SK-N-SH (cell line): ENCODE measurements at regions not wholly inside any gene's neighbourhood (a gene's known extent, or its start where the extent isn't known, plus 50 kb on each side); places are given as distances from the start of the nearest gene placed in this dataset.

Source experiments
- CTCF ChIA-PET: fragments of 300-600, 350-600 bp; formaldehyde crosslinking; extraction: SDS; loops from one replicate; lab custom pipeline; 2021; lab: Yijun Ruan, JAX
- POLR2A ChIA-PET: fragments of 350-600 bp; sonication (Branson Sonifier 250); formaldehyde crosslinking; extraction: SDS; loops from one replicate; lab custom pipeline; 2020; ENCODE audit warnings: antibody characterized with exemption, inconsistent platforms; lab: Yijun Ruan, JAX
- DNase-seq: peaks from one replicate; pipeline ENCODE4 v3.0.0; 2012
- H2AFZ ChIP-seq: fragments of 200-600 bp; sonication (generic); 2 replicates; pipeline ENCODE4 v1.8.1; 2016; ENCODE audit warnings: antibody characterized with exemption, mild to moderate bottlenecking, low read depth
- H3F3A ChIP-seq: fragments of 200-600 bp; sonication (generic); replicated peaks from 2 replicates; pipeline ENCODE3; 2016; ENCODE audit warnings: antibody characterized with exemption, mild to moderate bottlenecking; ENCODE audit not compliant: insufficient read depth
- H3K27ac ChIP-seq, 2 experiments: fragments of 200-500 bp in 1 of 2; fragments of 200-600 bp in 1 of 2; sonication (Bioruptor generic) in 1 of 2; sonication (generic), shearing (Covaris generic) in 1 of 2; 2 replicates each; pipeline versions ENCODE4 v1.5.1 to v1.6.1; 2014 to 2016; ENCODE audit warnings: low read depth in 2 of 2, inconsistent platforms in 1 of 2, low read length in 1 of 2, mild to moderate bottlenecking in 1 of 2, mixed read lengths in 1 of 2
- H3K27me3 ChIP-seq: fragments of 200-600 bp; sonication (generic), shearing (Covaris generic); 2 replicates; pipeline ENCODE4 v1.6.1; 2016; ENCODE audit warnings: mixed run types; ENCODE audit not compliant: insufficient read depth
- H3K36me3 ChIP-seq, 2 experiments: fragments of 200-500 bp in 1 of 2; fragments of 200-600 bp in 1 of 2; sonication (Bioruptor generic) in 1 of 2; sonication (generic) in 1 of 2; replicated peaks in 1 of 2; 2 replicates each; pipeline versions ENCODE3 to v1.5.1; 2014 to 2016; ENCODE audit warnings: low read length in 1 of 2, mild to moderate bottlenecking in 1 of 2; ENCODE audit not compliant: insufficient read depth in 2 of 2, control insufficient read depth in 1 of 2
- H3K4me1 ChIP-seq, 2 experiments: fragments of 200-500 bp in 1 of 2; fragments of 200-600 bp in 1 of 2; sonication (Bioruptor generic) in 1 of 2; sonication (generic), shearing (Covaris generic) in 1 of 2; 2 replicates each; pipeline versions ENCODE4 v1.5.1 to v1.6.1; 2014 to 2016; ENCODE audit warnings: low read depth in 1 of 2, low read length in 1 of 2, mixed run types in 1 of 2; ENCODE audit not compliant: insufficient read depth in 2 of 2, control insufficient read depth in 1 of 2
- H3K4me2 ChIP-seq: fragments of 200-600 bp; sonication (generic), shearing (Covaris generic); 2 replicates; pipeline ENCODE4 v1.6.1; 2017; ENCODE audit warnings: mixed run types
- H3K4me3 ChIP-seq, 2 experiments: fragments of 200-500 bp in 1 of 2; fragments of 200-600 bp in 1 of 2; sonication (Bioruptor generic) in 1 of 2; sonication (generic), shearing (Covaris generic) in 1 of 2; 2 replicates each; pipeline versions ENCODE4 v1.5.1 to v1.8.1; 2014 to 2016; ENCODE audit warnings: low read depth in 2 of 2, inconsistent platforms in 1 of 2, low read length in 1 of 2, mild to moderate bottlenecking in 1 of 2, mixed read lengths in 1 of 2, moderate library complexity in 1 of 2
- H3K79me2 ChIP-seq: fragments of 200-600 bp; sonication (generic); 2 replicates; pipeline ENCODE4 v1.8.1; 2017; ENCODE audit warnings: mild to moderate bottlenecking; ENCODE audit not compliant: insufficient read depth
- H3K9ac ChIP-seq: fragments of 200-600 bp; sonication (generic); 2 replicates; pipeline ENCODE4 v1.6.1; 2017; ENCODE audit warnings: mixed run types
- H3K9me2 ChIP-seq: fragments of 200-600 bp; sonication (generic); 2 replicates; pipeline ENCODE4 v1.6.1; 2017; ENCODE audit warnings: mixed run types
- H3K9me3 ChIP-seq: fragments of 200-600 bp; sonication (generic); 2 replicates; pipeline ENCODE4 v1.6.1; 2017; ENCODE audit warnings: mixed run types, mild to moderate bottlenecking, moderate library complexity
- H4K20me1 ChIP-seq: fragments of 200-600 bp; sonication (generic); 2 replicates; pipeline ENCODE4 v1.6.1; 2017; ENCODE audit warnings: mild to moderate bottlenecking, mixed run types; ENCODE audit not compliant: insufficient read depth
- CHD2 ChIP-seq: fragments of 150-350 bp; IDR thresholded peaks from 2 replicates; pipeline ENCODE4 v1.6.1; 2018; ENCODE audit warnings: low read length; ENCODE audit not compliant: partially characterized antibody
- CTCF ChIP-seq: fragments of 200-600 bp; sonication (generic); IDR thresholded peaks from 2 replicates; pipeline ENCODE4 v1.6.1; 2017; ENCODE audit warnings: antibody characterized with exemption, mild to moderate bottlenecking, moderate library complexity
- ELF1 ChIP-seq: IDR thresholded peaks from 2 replicates; pipeline ENCODE4 v1.4.0; 2012
- EZH2phosphoT487 ChIP-seq: fragments of 200-600 bp; sonication (generic); IDR thresholded peaks from 2 replicates; pipeline ENCODE4 v1.6.1; 2017; ENCODE audit warnings: low read depth, mixed run types, mild to moderate bottlenecking, antibody characterized with exemption, moderate library complexity, borderline replicate concordance
- GATA2 ChIP-seq: sonication (generic); formaldehyde crosslinking; IDR thresholded peaks from 2 replicates; pipeline ENCODE4 v1.5.0; 2020; ENCODE audit warnings: mild to moderate bottlenecking, missing genetic modification reagents
- IRF3 ChIP-seq: fragments of 150-350 bp; IDR thresholded peaks from 2 replicates; pipeline ENCODE4 v1.6.1; 2016; ENCODE audit warnings: mild to moderate bottlenecking, low read depth, low read length
- NFIC ChIP-seq: IDR thresholded peaks from 2 replicates; pipeline ENCODE4 v1.4.0; 2012; ENCODE audit warnings: borderline replicate concordance
- RAD21 ChIP-seq: IDR thresholded peaks from 2 replicates; pipeline ENCODE4 v1.6.1; 2012; ENCODE audit warnings: mild to moderate bottlenecking, low read length
- RCOR1 ChIP-seq: fragments of 150-350 bp; IDR thresholded peaks from 2 replicates; pipeline ENCODE4 v1.6.1; 2017; ENCODE audit warnings: antibody characterized with exemption, low read length
- REST ChIP-seq: IDR thresholded peaks from 2 replicates; pipeline ENCODE4 v1.6.1; 2012; ENCODE audit warnings: mild to moderate bottlenecking, low read depth, low read length, moderate library complexity
- RXRA ChIP-seq: IDR thresholded peaks from 2 replicates; pipeline ENCODE4 v1.4.0; 2012; ENCODE audit warnings: low read depth, mild to moderate bottlenecking, borderline replicate concordance
- USF1 ChIP-seq: IDR thresholded peaks from 2 replicates; pipeline ENCODE4 v1.4.0; 2012; ENCODE audit warnings: low read depth, borderline replicate concordance
- USF2 ChIP-seq: fragments of 150-350 bp; IDR thresholded peaks from 2 replicates; pipeline ENCODE4 v1.6.1; 2017; ENCODE audit warnings: antibody characterized with exemption, low read length, low read depth, borderline replicate concordance
- ZBTB33 ChIP-seq: IDR thresholded peaks from 2 replicates; pipeline ENCODE4 v1.4.0; 2012; ENCODE audit warnings: low read depth, borderline replicate concordance
- WGBS: methylation state at CpG from one replicate; pipeline ENCODE4 v1.1.6; 2017; ENCODE audit warnings: low lambda C conversion rate; 5-methylcytosine and 5-hydroxymethylcytosine counted together

GRCh38 chr22:49073873-49074417, 753.7 kb downstream of the BRD1 start:
- no peaks in the 10 kb centered on the region for H3K9me2 ChIP-seq
- no peak overlapping the region for H3K4me3 ChIP-seq
- no peak overlapping the region for H3K4me2 ChIP-seq
- no peak for TF ChIP-seq USF1
- TF ChIP-seq CHD2 = no peak
- no peak for TF ChIP-seq CTCF
- no peak for TF ChIP-seq RXRA
- no peak for TF ChIP-seq RAD21
- no peak for TF ChIP-seq ELF1
- TF ChIP-seq IRF3 = no peak
- no peak for TF ChIP-seq REST
- TF ChIP-seq USF2 = no peak
- TF ChIP-seq EZH2phosphoT487 = no peak
- no peak for TF ChIP-seq GATA2 (CRISPR knock-in tag)
- no peak for TF ChIP-seq RCOR1
- TF ChIP-seq NFIC = no peak
- TF ChIP-seq ZBTB33 = no peak
- H4K20me1 ChIP-seq = no peaks in the 10 kb centered on the region
- H3K9me3 ChIP-seq = no peaks in the 10 kb centered on the region
- CTCF ChIA-PET = interaction anchor here (1.4 kb wide), 1 partner anchor 27 kb away, joined by 8 read pairs; no protein-coding TSS in a partner anchor
- H3F3A ChIP-seq = no peaks in the 10 kb centered on the region
- H3K36me3 ChIP-seq = no peaks in the 10 kb centered on the region
- 30% methylated on average over 6 of the region's 6 CpGs for WGBS
- DNase-seq = no peak
- no peak overlapping the region for H3K9ac ChIP-seq
- H3K79me2 ChIP-seq = no peaks in the 10 kb centered on the region
- no peak overlapping the region for H3K27ac ChIP-seq
- H3K27me3 ChIP-seq = no peaks in the 10 kb centered on the region
- H3K4me1 ChIP-seq = peaks cover 0 to 49% of the 10 kb centered on the region in 2 experiments; a peak in 1 of 4 replicates
- H2AFZ ChIP-seq = no peak overlapping the region
- POLR2A ChIA-PET = no interaction called here
